ENCODE measurements at regions not wholly inside any gene's neighbourhood (a gene's known extent, or its start where the extent isn't known, plus 50 kb on each side); places are given as distances from the start of the nearest gene placed in this dataset.

DNA sequence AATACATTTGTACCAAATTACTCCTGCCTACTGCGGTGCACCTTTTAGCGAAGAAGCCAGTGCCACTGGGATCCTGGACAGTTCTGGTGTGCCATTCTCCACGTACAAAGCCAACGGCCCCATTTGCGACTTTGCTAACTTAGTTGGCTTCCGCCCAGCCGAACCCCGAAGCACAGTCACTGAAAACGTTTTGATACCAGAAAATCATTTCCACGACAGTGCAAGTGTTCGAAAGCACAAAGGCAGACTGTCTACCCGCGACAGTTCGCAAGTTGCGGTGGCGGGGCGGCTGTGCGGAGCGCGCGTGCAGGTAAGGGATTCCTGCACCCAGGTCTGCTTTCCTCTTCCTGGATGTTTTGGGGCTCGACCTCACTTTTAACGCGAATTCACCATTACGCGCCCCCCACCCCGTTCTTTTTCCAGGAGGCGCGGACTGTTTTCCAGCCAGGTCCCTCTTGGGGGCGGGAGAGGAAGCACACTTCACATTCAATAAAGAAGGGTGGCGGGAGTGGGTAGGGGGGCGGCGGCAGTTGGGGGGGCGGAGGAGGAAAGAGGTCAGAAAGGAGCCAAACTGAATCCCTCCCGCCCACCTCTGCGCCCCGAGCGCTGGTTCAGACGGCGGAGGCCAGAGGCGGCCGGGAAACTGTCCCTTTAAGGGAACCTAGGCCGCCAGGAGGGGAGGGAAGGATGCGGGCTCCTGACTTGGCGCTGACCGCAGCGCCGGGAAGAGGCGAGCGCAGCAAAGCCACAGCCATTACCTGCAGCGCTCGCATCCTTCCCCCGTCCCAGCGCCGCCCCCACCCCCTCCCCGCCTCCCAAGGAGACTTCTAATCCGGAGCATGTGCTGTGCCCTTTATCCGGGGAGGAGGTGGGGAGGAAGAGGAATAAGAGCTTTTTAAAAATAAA is 107.4 kb upstream of the KCTD1 start:
- peaks cover 24 to 33% of the 10 kb centered on the region in 2 donors for H3K4me1 ChIP-seq (ENCODE audit: control insufficient read depth in 1 of 2, insufficient read depth in 2 of 2, low read length in 2 of 2)
- intact Hi-C loops (cut with micrococcal nuclease) = no loop called here
- no peak overlapping the region for H3K27ac ChIP-seq (ENCODE audit: low read depth in 1 of 2, low read length in 2 of 2)
- no peaks in the 10 kb centered on the region for H4K20me1 ChIP-seq (ENCODE audit: insufficient read depth, low read length)
- peaks cover 0 to 5% (median 0%) of the 10 kb centered on the region in 7 donors for H3K9me3 Mint-ChIP-seq
- H3K27me3 Mint-ChIP-seq (ENCODE audit: low read depth in 3 of 3) = peaks cover 61 to 69% (median 64%) of the 10 kb centered on the region in 3 donors
- H3K27me3 ChIP-seq (ENCODE audit: control insufficient read depth in 2 of 2, insufficient read depth in 2 of 2, low read length in 2 of 2) = peaks cover 53 to 68% of the 10 kb centered on the region in 2 donors
- H3K36me3 ChIP-seq (replicated peaks in 1 of 2; ENCODE audit: control insufficient read depth in 1 of 2, insufficient read depth in 2 of 2, low read length in 2 of 2) = no peaks in the 10 kb centered on the region
- peaks cover 0 to 7% of the 10 kb centered on the region in 2 donors for H3K9me3 ChIP-seq (replicated peaks in 1 of 2; ENCODE audit: control insufficient read depth in 1 of 2, insufficient read depth in 1 of 2, low read length in 2 of 2)
- 1% methylated on average over 31 of the region's 58 CpGs for WGBS (ENCODE audit: insufficient coverage)
- TF ChIP-seq, protein P1, sequence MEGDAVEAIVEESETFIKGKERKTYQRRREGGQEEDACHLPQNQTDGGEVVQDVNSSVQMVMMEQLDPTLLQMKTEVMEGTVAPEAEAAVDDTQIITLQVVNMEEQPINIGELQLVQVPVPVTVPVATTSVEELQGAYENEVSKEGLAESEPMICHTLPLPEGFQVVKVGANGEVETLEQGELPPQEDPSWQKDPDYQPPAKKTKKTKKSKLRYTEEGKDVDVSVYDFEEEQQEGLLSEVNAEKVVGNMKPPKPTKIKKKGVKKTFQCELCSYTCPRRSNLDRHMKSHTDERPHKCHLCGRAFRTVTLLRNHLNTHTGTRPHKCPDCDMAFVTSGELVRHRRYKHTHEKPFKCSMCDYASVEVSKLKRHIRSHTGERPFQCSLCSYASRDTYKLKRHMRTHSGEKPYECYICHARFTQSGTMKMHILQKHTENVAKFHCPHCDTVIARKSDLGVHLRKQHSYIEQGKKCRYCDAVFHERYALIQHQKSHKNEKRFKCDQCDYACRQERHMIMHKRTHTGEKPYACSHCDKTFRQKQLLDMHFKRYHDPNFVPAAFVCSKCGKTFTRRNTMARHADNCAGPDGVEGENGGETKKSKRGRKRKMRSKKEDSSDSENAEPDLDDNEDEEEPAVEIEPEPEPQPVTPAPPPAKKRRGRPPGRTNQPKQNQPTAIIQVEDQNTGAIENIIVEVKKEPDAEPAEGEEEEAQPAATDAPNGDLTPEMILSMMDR (IDR thresholded peaks at IDR 0.05) = no peak
- H3K4me2 ChIP-seq (replicated peaks; ENCODE audit: extremely low read depth, low read length, poor library complexity, severe bottlenecking) = peak overlapping the region; percentile 93
- H3K36me3 Mint-ChIP-seq = peaks cover 3 to 4% of the 10 kb centered on the region in 2 donors
- peak in 2 of 3 donors; percentile 15 to 20 for DNase-seq
- peak overlapping the region; percentile 66 for H3K9ac ChIP-seq (ENCODE audit: insufficient read depth, low read length, poor library complexity, severe bottlenecking)
- no peaks in the 10 kb centered on the region for H3K79me2 ChIP-seq (ENCODE audit: insufficient read depth, low read length)
- H2AFZ ChIP-seq (ENCODE audit: insufficient read depth, low read depth, low read length, poor library complexity, severe bottlenecking) = peak overlapping the region; percentile 87
- peak overlapping the region in 1 of 7 donors; percentile 50 for H3K27ac Mint-ChIP-seq
- peak overlapping the region; percentile 41 to 90 (median 62) for H3K4me3 ChIP-seq (replicated peaks in 1 of 3; ENCODE audit: low read depth in 2 of 3, low read length in 3 of 3)
- H3K4me1 Mint-ChIP-seq = peaks cover 30% of the 10 kb centered on the region
- H3K4me3 Mint-ChIP-seq = peak overlapping the region; percentile 73 to 88

DNA sequence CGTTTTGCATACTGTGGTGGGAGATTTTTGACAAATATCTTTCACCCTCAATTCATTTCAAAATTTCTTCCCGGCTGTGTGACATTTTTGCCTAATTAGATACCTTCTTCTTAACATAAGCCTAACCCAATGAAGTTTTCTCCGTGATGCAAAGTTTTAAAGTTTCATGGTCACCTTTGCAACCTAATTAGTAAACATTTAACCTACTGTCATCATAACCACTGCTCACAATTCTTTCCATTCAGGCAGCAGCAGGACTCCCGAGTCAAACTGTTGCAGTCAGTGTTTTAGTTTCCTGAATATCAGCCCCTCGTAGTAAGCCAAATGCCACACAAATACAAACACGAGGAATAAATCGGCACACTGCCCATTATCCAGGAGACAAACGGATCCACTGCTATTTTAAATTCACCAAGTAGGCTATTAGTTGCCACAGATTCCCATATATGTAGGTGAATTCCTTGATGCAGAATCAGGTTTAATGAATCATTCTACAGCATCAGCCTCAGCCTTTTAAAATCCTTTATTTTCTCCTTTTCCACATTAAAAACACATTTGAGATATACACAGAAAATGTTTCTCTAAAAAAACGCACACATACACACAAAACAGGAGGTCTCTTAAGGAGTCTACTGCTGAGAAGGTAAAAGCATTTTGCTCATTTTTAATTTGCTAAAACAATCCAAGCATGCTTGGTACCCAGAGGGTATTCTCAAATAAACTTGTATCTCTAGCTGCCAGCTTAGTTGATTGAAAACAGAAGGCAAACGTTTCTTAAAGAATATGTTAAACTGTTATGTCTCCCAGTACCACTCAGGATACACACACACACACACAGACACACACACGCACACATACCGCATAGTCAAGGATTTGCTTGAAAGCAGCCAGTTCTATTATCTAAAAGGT is 106.5 kb upstream of the KCTD1 start:
- WGBS (ENCODE audit: insufficient coverage) = 25% methylated on average over 5 of the region's 12 CpGs
- no peak overlapping the region for H3K9ac ChIP-seq (ENCODE audit: insufficient read depth, low read length, poor library complexity, severe bottlenecking)
- DNase-seq = no peak
- no peaks in the 10 kb centered on the region for H3K79me2 ChIP-seq (ENCODE audit: insufficient read depth, low read length)
- intact Hi-C loops (cut with micrococcal nuclease) = no loop called here
- peaks cover 20 to 25% of the 10 kb centered on the region in 2 donors for H3K4me1 ChIP-seq (ENCODE audit: control insufficient read depth in 1 of 2, insufficient read depth in 2 of 2, low read length in 2 of 2)
- H3K4me3 ChIP-seq (replicated peaks in 1 of 3; ENCODE audit: low read depth in 2 of 3, low read length in 3 of 3) = no peak overlapping the region
- Mint-ChIP-seq H3K27ac (peak overlapping the region in 1 of 7 donors; percentile 50), H3K4me3 (peak overlapping the region; percentile 73 to 88), H3K27me3 (ENCODE audit: low read depth in 3 of 3) (peaks cover 70 to 77% (median 73%) of the 10 kb centered on the region in 3 donors), H3K9me3 (peaks cover 0 to 5% (median 0%) of the 10 kb centered on the region in 7 donors), H3K4me1 (peaks cover 24% of the 10 kb centered on the region), H3K36me3 (peaks cover 3 to 4% of the 10 kb centered on the region in 2 donors)
- TF ChIP-seq, protein P1 (IDR thresholded peaks at IDR 0.05) = no peak
- H3K27me3 ChIP-seq (ENCODE audit: control insufficient read depth in 2 of 2, insufficient read depth in 2 of 2, low read length in 2 of 2) = peaks cover 62 to 77% of the 10 kb centered on the region in 2 donors
- H4K20me1 ChIP-seq (ENCODE audit: insufficient read depth, low read length) = no peaks in the 10 kb centered on the region
- H3K9me3 ChIP-seq (replicated peaks in 1 of 2; ENCODE audit: control insufficient read depth in 1 of 2, insufficient read depth in 1 of 2, low read length in 2 of 2) = peaks cover 0 to 7% of the 10 kb centered on the region in 2 donors
- H3K4me2 ChIP-seq (replicated peaks; ENCODE audit: extremely low read depth, low read length, poor library complexity, severe bottlenecking) = no peak overlapping the region
- no peaks in the 10 kb centered on the region for H3K36me3 ChIP-seq (replicated peaks in 1 of 2; ENCODE audit: control insufficient read depth in 1 of 2, insufficient read depth in 2 of 2, low read length in 2 of 2)
- no peak overlapping the region for H2AFZ ChIP-seq (ENCODE audit: insufficient read depth, low read depth, low read length, poor library complexity, severe bottlenecking)
- no peak overlapping the region for H3K27ac ChIP-seq (ENCODE audit: low read depth in 1 of 2, low read length in 2 of 2)

All from CD14-positive monocyte (primary cell).